ENCODE measurements at regions not wholly inside any gene's neighbourhood (a gene's known extent, or its start where the extent isn't known, plus 50 kb on each side); places are given as distances from the start of the nearest gene placed in this dataset.

DNA sequence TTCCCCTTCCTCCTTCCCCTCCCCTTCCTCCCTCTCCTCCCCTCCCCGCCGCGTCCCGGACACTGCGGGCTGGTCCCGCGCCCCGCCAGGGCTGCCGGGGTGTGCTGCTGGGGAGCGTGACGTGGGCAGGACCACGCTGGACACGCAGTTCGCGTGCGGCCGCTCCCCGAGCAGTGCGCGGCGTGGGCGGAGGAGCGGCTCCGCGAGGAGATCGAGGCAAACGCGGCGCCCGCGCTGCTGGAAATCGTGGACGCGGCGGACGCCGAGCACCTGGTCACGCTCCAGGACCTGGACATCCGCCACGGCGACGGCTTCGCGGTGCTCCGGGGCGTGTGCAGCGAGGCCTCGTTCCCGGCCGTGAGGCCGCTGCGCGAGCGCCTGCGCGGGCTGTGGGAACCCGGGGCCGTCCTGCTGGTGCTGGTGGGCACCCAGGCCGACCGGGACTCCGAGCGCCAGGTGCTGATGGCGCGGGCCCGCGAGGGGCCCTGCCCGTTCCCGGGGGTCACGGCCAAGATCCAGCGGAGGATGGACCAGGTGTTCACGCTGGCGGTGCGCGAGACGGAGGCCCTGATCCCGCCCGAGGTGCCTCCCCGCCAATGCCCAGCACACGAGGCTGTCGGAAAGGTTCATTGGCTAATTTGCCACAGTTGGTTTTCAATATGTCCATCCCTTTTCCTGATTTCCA is 84.3 kb downstream of the TNFAIP2 start:
- peak overlapping the region in 1 of 2 experiments; percentile 74; a peak in 1 of 4 replicates for H4K8ac ChIP-seq (ENCODE audit: low read depth in 2 of 2, low read length in 2 of 2)
- H3K9me1 ChIP-seq (ENCODE audit: insufficient read depth, low read length) = no peaks in the 10 kb centered on the region
- intact Hi-C loops (cut with micrococcal nuclease) (no loop called here), dilution Hi-C loops (cut with HindIII; ENCODE audit: low sequenced_read_pairs, unreplicated experiment) (no loop called here), in situ Hi-C loops (cut with MboI; ENCODE audit: low sequenced_read_pairs) (no loop called here)
- peak overlapping the region; percentile 3; the same call in 1 of the 2 replicates for H3K27ac ChIP-seq (ENCODE audit: insufficient read depth, low read length)
- peaks cover 23% of the 10 kb centered on the region for H3K27me3 ChIP-seq (ENCODE audit: control insufficient read depth, insufficient read depth, low read length)
- peak overlapping the region; percentile 30 for H2BK5ac ChIP-seq (ENCODE audit: low read depth, low read length, poor library complexity, severe bottlenecking)
- peak overlapping the region; percentile 6; the same call in 1 of the 2 replicates for H3K9ac ChIP-seq (ENCODE audit: low read depth, low read length)
- no peak overlapping the region for H2AK5ac ChIP-seq (ENCODE audit: low read depth, low read length)
- ATAC-seq (ENCODE audit: low read depth) (peak; percentile 55), DNase-seq (no peak)
- H2AK9ac ChIP-seq (replicated peaks; ENCODE audit: low read depth, low read length, poor library complexity) = peak overlapping the region; percentile 76
- H3K4me1 ChIP-seq (ENCODE audit: control insufficient read depth, insufficient read depth, low read length) = peaks cover 7% of the 10 kb centered on the region; the same call in 1 of the 2 replicates
- TF ChIP-seq BHLHE40 (IDR thresholded peaks at IDR 0.05; ENCODE audit: low read depth, low read length) (0 out of 2 replicates have a peak, but pooled peaks have one; percentile 6), NFE2L2 (IDR thresholded peaks at IDR 0.05; ENCODE audit: low read depth, low read length) (no peak)
- no peak overlapping the region for H3K56ac ChIP-seq (ENCODE audit: extremely low read depth, insufficient read depth, low read length)
- CTCF ChIA-PET = interaction anchor here (0.5 to 0.6 kb wide), 2 partner anchors 398 to 416 kb away, joined by 3 to 4 read pairs; no protein-coding TSS in a partner anchor
- no peak overlapping the region for H3K14ac ChIP-seq (replicated peaks; ENCODE audit: low read depth, low read length)
- H2BK120ac ChIP-seq (ENCODE audit: low read depth, low read length) = peak overlapping the region; percentile 68
- H3K23ac ChIP-seq (ENCODE audit: low read depth, low read length) = no peak overlapping the region
- H2BK20ac ChIP-seq (ENCODE audit: low read depth, low read length) = no peak overlapping the region
- H2BK15ac ChIP-seq (ENCODE audit: low read depth, low read length) = no peak overlapping the region; the same call in 2 of the 3 replicates
- POLR2A ChIA-PET (ENCODE audit: unreplicated experiment) = no interaction called here
- BruUV-seq (replicated peaks) = no TSS peak
- H4K5ac ChIP-seq (ENCODE audit: low read depth, low read length) = no peak overlapping the region; the same call in 1 of the 2 replicates
- H3K9me3 ChIP-seq (ENCODE audit: control insufficient read depth, insufficient read depth, low read length) = peaks cover 21% of the 10 kb centered on the region
- H3K79me1 ChIP-seq (ENCODE audit: low read depth in 1 of 2, low read length in 2 of 2) = no peaks in the 10 kb centered on the region
- H4K20me1 ChIP-seq (ENCODE audit: insufficient read depth, low read length) = no peaks in the 10 kb centered on the region
- H4K91ac ChIP-seq (ENCODE audit: insufficient read depth, low read depth, low read length) = peak overlapping the region; percentile 24; the same call in 1 of the 2 replicates
- H3K36me3 ChIP-seq (ENCODE audit: control insufficient read depth, insufficient read depth, low read length) = no peaks in the 10 kb centered on the region
- H3K18ac ChIP-seq (ENCODE audit: low read depth, low read length) = no peak overlapping the region; the same call in 1 of the 2 replicates
- peak overlapping the region; percentile 60; the same call in 1 of the 2 replicates for H3K4me2 ChIP-seq (ENCODE audit: low read depth, low read length)
- H3K4ac ChIP-seq (ENCODE audit: low read depth, low read length) = peak overlapping the region; percentile 24
- peak overlapping the region; percentile 86 for H2AFZ ChIP-seq (replicated peaks; ENCODE audit: low read length, poor library complexity)
- 5% methylated on average over 50 of the region's 80 CpGs; no CpG with 5 or more reads in 1 of the 2 experiments for WGBS, 2 experiments (ENCODE audit: extremely low coverage in 2 of 2, insufficient read length in 1 of 2)
- peak overlapping the region; percentile 27 for H3K4me3 ChIP-seq (ENCODE audit: insufficient read depth, low read depth, low read length)
